HG03521 (cell line): ENCODE measurements at regions not wholly inside any gene's neighbourhood (a gene's known extent, or its start where the extent isn't known, plus 50 kb on each side); places are given as distances from the start of the nearest gene placed in this dataset.

Source experiments
- ATAC-seq: cut with Tn5 transposase; IDR thresholded peaks from one replicate; pipeline ENCODE4 v1.9.1; 2021; ENCODE audit warnings: mild to moderate bottlenecking, moderate library complexity; ENCODE audit not compliant: unreplicated experiment

DNA sequence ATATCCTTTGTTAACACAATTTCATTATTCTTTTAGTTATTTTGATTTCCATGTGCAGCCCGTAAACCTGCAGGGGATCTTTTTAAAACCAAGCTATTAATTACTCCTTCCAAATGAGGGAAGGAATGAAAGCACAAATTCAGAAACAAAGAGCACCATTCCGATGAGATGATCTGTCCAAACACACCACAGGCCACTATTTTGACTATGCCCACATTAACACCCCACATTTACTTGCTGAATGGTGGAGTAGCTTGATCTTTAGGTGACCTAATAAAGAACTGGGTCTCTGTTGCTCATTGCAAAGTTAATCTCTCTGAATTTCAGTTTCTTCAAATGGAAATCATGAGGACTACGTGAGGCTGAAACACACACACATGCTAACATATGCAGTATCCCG, 218.0 kb downstream of the IRS1 start:
- no peak for ATAC-seq

DNA sequence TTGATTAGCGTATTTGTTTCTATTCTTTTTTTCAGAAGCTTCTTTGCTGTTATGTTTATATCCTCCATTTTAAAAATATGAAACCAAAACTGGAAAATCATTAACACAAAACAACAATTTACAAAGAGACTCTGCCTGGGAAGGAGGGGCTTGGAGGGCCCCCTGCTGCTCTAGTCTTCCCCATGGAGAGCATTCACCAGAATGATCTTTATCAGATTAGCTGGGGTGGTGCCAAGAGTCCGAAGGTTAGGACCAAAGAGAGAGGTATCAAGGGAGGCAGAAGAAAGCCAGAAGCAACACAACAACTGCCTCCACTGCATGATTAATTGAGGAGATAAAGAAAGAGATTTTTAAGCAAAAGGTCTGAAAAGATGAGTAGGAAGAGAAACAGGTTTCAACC, 218.6 kb downstream of the IRS1 start:
- ATAC-seq, result no peak

DNA sequence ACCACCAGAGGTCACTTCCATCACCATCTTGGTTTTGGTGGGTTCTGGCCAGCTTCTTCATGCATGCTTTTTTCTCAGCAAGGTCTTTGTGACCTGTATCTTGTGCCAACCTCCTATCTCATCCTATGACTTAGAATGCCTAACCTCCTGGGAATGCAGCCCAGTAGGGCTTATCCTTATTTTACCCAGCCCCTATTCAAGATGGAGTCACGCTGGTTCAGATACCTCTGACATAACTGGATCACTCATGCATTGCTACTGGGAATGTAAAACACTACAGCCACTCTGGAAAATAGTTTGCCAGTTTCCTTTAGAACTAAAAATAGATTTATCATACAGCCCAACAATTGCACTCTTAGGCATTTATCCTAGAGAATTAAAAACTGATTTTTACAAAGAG, 219.2 kb downstream of the IRS1 start:
- ATAC-seq, result no peak

DNA sequence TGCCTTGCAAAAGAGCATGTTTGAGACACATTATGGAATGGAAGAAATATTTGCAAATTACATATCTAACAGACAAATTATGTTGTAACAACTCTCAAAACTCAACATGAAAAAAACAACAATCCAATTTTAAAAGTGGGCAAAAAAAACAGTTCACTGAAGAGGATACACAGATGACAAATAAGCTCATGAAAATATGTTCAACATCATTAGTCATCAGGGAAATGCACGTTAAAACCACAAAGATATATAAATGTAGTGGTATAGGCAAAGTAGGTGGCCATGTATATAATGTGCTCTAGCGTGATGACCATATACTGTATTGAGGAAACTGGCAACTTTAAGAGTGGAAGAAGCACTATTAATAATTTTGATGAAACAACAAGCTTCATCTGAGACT, 220.1 kb downstream of the IRS1 start:
- no peak for ATAC-seq

DNA sequence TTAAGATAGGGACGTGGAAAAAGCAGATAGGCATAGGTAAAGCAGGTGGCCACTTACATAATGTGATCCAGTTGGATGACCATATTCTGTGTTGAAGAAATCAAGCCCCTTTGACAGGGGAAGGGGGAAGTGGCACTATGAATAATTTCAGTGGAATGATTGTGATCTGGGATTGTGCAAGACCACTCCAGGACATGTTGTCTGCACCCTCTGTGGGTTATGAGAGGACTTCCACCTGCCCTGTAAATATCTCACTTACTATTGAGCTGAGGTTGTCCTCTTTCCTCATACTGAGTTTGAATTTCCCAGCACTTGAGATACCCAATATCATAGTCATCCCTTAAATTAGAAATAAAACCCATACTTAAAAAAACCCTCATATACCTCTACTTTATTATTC, 220.7 kb downstream of the IRS1 start:
- no peak for ATAC-seq

DNA sequence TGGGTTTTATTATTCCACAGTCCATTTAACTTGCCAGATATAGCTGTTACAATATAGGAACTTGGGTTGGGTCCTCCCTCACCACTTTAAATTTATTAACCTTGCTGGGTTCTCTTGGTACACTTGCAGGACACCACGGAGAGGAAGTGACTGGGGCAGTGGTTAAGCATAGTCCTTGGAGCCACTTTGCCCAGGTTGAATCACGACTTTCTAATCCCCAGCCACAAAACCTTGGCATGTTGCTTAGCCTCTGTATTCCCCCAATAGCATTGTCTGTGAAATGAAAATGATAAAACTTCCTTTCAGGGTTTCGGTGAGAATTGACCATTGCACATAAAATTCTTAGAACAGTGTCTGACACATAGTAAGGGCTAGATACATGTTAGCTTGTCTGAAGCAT, 221.2 kb downstream of the IRS1 start:
- ATAC-seq, result no peak

DNA sequence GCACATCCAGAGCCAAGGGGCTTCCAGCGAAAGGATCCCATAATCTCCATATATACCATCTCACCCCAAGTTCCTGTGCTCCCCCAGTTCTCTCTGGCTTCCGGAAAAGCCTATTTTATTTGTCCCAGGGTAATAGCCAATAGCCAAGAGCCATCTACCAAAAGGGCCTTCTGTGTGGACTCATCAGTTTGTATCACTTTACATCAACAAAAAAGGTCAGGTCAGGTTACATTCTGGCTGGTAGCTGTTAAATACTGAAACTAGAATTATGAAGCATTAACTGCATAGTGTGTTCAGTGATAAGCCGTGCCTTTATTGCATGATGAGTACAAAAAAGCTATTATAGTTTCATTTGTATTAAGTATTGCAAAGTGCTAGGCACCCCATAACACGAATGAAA, 223.7 kb downstream of the IRS1 start:
- no peak for ATAC-seq

DNA sequence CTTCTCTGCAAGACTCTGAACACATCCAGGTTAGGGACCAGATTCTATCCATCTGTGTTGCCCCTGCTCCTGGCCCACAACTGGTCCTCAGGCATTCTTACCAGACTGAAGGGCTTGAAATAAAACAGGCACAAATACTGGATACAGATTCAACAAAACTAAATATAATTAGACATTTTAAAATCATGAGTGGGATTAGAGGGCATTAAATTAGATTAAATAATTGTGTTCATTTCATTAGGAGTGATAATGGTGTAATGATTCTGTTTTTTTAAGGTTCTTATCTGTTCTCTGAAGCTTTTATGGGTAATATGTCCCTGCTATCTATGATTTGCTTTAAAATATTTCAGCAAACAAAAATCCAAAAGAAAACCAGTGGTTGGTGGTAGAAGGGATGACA, 226.5 kb downstream of the IRS1 start:
- no peak for ATAC-seq

DNA sequence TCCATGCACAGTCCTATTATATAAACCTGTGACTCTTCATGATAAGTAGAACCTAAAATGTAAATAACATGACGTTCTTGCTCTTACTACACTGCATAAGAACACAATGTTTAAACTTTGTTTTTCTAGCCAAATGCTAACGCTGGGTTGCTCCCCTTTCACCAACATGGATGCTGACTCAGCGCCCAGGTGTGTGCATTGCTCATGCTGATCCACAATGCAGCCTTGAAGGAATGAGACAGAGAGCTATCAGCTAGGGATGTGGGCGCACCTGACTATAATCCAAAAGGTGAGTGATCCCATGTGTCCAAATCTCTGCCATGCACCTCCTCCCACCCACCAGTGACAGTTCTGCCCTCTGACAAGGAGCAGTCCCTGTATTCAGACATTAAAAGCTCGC, 235.0 kb downstream of the IRS1 start:
- no peak for ATAC-seq

DNA sequence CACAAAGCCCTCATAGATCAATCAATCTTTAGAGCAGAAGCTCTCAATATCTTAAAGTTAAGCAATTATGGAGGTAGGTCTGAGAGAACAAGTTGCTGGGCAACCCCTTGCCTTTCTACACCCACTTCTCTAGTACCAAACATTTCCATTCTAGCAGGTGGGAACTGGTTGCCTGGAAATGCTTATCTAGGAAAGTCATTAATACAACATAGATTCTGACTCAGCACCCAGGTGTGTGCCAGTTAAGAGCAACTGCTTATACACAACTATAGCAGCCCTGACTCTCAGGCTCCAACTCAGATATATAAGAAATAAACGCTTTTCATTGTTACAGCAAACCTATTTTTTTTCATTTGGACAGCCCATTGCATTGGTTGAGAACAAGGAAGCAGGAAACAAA, 237.7 kb downstream of the IRS1 start:
- no peak for ATAC-seq

DNA sequence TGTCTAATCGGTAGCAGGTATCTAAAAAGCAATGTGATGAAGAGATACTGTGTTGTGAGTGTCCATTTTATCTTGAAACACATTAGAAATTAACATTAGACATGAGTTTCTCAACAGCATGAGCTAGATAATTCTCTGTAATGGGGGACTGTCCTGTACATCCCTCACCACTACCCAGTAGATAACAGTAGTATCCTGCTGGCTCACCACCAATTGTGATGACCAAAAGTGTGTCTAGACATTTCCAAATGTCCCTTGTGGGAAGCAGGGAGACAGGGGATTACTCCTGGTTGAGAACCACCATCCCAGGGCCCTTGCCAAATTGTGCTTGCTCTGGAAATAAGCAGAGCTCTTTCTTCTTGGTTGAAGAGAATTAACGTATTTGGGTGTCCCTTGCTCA, 239.3 kb downstream of the IRS1 start:
- no peak for ATAC-seq

DNA sequence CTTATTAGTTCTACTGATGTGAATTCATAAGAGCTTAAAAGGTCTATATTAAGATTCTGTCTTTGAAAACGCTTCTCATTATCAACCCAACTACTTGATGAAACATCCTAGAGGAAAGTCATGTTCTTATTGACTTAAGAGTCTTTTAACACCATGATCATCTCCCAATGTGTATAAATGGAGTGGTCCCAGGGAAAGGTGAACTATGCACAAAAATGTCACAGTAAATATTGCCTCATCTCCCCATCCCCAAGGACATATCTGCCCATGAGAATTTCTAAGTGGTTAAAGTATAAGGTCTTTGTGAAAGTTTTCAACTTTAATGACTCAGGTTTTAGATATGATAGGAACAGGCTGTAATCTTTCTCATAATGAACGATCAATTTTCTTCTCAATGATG, 240.1 kb downstream of the IRS1 start:
- ATAC-seq, result no peak

DNA sequence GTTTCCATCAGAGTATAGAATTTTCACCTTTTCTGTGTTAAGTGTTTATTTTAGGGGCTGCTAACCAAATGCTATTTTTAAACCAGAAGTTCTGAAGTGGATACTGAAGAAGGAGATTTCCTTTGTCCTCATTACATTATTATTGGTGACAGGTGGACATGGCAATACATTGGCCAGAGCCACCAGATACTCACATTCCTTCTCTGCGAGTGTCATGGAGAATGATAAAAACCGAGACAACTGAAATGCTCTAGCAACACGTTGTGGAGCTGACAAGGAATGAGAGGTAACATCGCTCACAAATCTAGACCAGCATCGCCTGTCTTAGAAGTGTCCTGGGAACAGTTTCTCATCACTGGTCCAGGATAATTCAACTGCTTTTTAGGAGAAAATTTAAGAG, 241.2 kb downstream of the IRS1 start:
- no peak for ATAC-seq

DNA sequence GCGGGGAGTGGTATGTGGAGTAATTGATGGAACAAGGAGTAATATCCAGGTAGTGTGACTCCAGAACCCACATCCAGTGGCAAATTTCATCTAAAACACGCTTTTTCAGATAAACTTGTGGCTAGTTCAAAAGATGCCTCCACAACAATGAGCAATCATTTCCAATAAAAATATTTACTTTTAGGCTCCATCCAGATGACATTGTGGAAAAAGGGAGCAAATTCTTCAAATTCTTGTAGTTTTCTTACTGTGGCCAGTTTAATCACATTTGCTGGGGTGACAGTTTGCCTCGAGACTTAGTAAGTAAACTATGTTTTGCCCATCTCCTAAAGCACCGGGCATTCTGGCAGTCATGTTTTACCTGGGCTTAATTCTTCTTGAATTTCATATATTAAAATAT, 243.6 kb downstream of the IRS1 start:
- no peak for ATAC-seq

DNA sequence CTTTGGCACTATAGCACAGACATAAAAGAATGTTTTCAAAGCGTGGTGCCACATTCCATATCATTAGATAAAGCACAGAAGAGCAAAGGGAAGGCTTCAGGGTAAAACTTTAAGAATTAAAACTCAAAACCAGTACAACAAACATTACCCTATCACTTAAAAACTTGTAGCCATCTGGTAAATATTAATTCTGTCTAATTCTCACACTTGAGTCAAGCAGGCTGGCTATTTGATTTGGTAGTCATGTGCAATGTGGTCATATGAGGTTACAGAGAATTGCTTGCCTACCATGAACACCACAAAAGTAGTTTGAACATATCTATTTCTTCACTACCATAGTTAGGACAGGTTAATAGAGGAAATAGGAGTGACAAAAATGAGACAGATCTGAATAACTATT, 244.9 kb downstream of the IRS1 start:
- no peak for ATAC-seq

DNA sequence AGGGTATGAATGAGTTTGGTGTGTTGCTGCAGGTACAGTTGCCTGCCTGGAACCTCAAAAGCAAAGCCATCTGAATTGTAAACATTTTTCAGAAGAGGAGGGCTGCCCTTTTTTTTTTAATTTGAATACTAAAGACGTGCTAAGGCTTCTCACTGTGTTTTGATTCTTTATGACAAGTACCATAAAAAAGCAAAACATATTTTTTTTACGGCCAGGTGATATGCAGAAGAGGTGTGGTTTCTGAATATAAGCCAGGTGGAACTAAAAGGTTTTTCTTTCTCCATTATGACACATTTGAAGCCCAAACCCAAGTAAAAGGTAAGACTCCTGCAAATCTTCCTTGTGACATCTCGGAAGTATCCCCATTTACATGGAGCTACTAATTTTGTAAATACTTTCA, 246.3 kb downstream of the IRS1 start:
- ATAC-seq, result no peak

DNA sequence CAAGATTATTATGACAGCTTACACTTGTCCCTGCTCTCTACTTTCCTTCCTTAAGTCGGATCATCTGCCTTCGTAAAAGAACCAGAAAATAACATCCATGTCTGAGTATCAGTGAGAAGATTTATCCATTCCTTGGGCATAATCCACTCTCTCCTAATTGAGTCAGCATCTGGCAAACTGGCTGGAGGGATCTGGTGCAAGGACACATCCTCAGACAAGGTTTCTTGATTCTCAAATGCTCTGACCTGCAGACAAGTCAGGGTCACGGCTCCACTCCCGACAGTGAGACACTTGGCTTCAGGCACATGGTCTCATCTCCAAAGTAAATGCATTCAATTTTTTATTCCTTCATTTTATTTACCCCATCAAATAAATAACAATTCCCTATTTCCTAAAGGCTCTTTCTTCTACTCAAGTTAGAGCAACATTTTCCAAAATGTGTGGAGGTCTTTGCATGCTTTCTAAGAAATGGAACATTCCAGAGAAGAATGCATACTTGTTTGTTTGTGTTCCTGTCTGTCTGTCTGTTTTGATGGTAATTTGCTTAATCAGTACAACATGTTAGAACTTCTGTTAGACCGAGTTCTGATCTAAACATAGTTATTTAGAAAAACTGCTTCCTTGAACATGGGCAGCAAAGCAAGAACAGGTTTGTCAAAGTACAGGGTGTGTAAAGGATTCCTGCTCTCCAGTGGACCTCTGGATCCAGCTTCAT, 246.9 kb downstream of the IRS1 start:
- ATAC-seq, result no peak

DNA sequence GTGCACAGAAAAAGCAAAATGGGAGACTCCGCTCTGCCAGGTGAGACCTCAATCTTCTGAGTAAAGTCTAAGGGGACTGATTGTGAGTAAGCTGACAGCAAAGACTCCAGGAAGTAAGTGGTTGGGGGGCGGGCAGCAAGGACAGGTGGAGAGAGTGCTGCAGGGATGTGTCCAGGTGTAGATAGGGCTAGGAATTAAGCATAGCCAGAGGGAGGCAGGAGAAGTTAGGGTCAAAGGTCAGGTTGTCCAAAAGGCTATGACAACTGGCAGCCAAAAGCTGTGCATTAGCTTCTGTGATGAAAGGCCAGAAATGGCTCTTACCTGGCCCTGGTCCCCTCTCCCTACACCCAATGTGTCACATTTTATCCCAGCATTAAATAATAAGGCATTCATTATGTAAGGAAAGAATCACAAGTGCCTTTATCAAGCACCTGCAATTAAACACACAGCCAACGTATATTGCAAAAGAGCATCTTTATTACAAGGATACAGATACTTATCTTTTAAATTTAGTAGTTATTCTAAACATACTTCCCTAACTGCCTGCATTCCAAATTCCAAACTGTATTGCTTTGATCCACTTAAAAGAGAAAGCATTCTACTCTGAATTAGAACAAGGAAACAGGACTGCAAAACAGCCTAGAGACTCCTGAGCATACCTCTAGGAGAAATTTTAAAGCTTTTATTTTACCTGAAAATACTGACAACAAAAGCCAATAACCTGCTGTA, 247.9 kb downstream of the IRS1 start:
- no peak for ATAC-seq

DNA sequence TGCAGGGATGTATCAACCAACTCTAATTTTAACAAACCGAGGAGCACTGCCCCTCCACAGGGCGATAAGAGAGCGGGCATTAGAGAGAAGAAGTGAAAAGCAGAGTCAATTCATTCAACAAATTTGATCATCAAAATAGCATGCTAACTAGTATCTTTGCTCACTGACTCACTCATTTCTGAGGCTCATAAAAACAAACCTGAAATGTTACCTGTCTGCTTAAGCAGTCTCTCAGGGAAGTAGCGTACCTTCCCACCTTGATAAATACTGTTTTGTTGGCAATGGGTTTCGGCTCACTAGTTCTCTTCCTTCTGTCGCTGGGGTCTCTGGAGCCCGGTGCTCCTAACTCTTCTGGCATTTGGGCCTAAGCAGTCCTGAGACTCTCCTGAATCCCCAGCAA, 248.8 kb downstream of the IRS1 start:
- no peak for ATAC-seq

DNA sequence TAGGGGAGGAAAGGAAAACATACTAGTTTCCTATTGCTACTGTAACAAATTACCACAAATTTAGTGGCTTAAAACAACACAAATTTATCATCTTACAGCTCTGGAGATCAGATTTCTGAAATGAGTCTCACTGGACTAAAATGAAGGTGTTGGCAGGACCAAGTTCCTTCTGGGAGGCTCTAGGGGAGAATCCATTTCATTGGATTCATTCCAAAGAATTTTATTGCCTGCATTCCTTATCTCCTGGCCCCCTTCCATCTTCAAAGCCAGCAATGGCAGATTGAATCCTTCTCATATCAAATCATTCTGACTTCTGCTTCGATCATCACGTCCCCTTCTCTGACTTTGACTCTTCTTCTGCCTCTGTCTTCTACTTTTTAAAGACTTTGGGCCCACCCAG, 250.9 kb downstream of the IRS1 start:
- no peak for ATAC-seq

DNA sequence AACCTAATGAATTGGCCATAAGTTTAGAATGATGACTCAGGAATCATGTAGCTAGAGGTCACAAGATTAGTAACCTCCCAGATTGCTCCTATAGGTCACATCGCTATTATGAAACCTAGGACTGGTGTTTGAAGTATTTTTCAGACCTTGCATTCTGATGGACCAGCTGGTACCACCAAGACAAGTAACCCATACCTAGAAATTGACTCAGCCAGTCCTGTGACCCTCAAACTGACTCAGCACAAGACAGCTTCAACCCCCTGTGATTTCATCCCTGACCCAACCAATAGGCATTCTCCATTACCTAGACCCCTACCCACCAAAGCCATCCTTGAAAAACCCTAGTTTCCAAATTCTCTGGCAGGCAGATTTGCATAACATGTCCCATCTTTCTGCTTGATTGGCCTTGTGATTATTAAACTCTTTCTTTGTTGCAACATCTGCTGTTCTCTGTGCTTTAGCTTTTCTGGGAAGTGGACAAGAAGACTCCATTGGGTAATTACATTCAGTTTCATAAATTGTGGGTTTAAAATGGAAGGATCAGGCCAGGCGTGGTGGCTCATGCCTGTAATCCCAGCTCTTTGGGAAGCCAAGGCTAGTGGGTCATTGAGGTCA, 254.9 kb downstream of the IRS1 start:
- no peak for ATAC-seq

DNA sequence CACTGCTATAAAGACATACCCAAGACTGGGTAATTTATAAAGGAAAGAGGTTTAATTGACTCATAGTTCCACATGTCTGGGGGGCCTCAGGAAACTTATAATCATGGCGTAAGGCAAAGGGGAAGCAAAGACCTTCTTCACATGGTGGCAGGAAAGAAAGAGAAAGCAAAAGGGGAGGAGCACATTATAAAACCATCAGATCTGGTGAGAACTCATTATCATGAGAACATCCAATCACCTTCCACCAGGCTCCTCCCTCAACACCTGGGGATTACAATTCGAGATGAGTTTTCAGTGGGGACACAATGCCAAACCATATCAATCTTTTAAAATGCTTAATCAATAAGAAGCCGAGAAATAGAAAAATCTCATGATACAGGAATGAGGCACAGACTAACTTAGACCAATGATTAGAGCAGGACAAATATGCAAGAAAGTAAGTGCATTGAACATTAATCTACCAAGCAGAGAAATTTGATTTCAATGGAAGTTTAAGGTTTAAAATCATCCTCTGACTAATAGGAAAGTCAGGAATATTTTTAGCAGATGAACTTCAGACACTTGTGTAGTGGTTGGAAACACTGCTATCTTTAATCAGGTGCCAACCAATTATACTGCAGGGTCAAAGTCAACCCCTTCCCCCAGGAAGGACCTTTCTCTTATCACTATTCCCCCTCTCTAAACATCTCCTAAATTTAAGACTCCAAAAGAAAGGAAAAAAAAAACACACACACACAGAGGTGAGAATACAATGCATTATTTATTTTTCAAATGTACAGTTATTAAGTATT, 259.2 kb downstream of the IRS1 start:
- ATAC-seq, result no peak
